Stomach (tissue), 4 donors: ENCODE measurements at regions not wholly inside any gene's neighbourhood (a gene's known extent, or its start where the extent isn't known, plus 50 kb on each side); places are given as distances from the start of the nearest gene placed in this dataset.

ENCODE experiments used
- CTCF ChIP-seq, 7 experiments: fragments of 450-650 bp in 4 of 7; fragments of 200-600 bp in 3 of 7; sonication (generic) in 3 of 7; IDR thresholded peaks; one replicate each; pipeline ENCODE4 v1.5.1; 2016 to 2019; ENCODE audit warnings: antibody characterized with exemption in 7 of 7, control low read depth in 2 of 7, mild to moderate bottlenecking in 1 of 7
- EP300 ChIP-seq: sonication (generic); formaldehyde crosslinking; IDR thresholded peaks from one replicate; pipeline ENCODE4 v1.6.1; 2017; ENCODE audit warnings: antibody characterized with exemption
- POLR2A ChIP-seq, 4 donors: fragments of 450-650 bp; IDR thresholded peaks; one replicate each; pipeline ENCODE4 v1.6.1; 2016; ENCODE audit warnings: antibody characterized with exemption in 4 of 4, control low read depth in 2 of 4, mild to moderate bottlenecking in 1 of 4, moderate library complexity in 1 of 4
- POLR2AphosphoS5 ChIP-seq, 3 donors: sonication (generic); formaldehyde crosslinking; IDR thresholded peaks; one replicate each; pipeline ENCODE4 v1.6.1; 2016; ENCODE audit warnings: antibody characterized with exemption in 3 of 3

- no peak for TF ChIP-seq CTCF (IDR thresholded peaks at IDR 0.05)
- no peak for TF ChIP-seq POLR2A (IDR thresholded peaks at IDR 0.05)
- no peak for TF ChIP-seq POLR2AphosphoS5 (IDR thresholded peaks at IDR 0.05)
- TF ChIP-seq EP300, result no peak
Observed at GRCh38 chr2:235255693-235256092, 238.2 kb upstream of the AGAP1 start.
